PC-9 (cell line): ENCODE measurements at regions not wholly inside any gene's neighbourhood (a gene's known extent, or its start where the extent isn't known, plus 50 kb on each side); places are given as distances from the start of the nearest gene placed in this dataset.

Experiments
- EZH2 ChIP-seq: fragments of 200-600 bp; sonication (generic); IDR thresholded peaks from 2 replicates; pipeline ENCODE4 v1.8.0; 2017; ENCODE audit warnings: antibody characterized with exemption, low read depth
- TF ChIP-seq, protein P1 (sequence below): fragments of 200-600 bp; sonication (generic); conservative IDR thresholded peaks from 2 replicates; pipeline ENCODE4 v1.6.1; 2017; ENCODE audit warnings: mixed run types, antibody characterized with exemption, mild to moderate bottlenecking, moderate library complexity

DNA sequence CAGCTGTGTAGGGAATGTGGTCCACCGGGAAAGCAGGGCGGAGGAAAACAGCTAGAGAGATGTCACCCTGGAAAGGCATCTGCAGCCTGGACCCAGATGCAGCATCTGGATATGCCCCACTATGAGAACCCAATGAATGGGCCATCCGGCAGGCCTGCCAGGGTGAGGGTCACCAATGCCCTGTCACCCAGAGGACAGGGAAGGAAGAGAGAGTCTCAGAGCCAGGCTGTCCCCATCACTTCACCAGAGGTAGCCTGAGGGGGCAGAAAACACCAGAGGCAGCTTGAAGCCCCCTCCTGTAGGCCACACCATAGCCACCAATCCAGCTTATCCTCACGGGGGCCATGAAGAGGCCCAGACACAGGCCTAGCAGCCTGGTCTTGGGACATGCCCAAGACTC, 118.8 kb downstream of the TUBA3C start:
- TF ChIP-seq, protein P1, sequence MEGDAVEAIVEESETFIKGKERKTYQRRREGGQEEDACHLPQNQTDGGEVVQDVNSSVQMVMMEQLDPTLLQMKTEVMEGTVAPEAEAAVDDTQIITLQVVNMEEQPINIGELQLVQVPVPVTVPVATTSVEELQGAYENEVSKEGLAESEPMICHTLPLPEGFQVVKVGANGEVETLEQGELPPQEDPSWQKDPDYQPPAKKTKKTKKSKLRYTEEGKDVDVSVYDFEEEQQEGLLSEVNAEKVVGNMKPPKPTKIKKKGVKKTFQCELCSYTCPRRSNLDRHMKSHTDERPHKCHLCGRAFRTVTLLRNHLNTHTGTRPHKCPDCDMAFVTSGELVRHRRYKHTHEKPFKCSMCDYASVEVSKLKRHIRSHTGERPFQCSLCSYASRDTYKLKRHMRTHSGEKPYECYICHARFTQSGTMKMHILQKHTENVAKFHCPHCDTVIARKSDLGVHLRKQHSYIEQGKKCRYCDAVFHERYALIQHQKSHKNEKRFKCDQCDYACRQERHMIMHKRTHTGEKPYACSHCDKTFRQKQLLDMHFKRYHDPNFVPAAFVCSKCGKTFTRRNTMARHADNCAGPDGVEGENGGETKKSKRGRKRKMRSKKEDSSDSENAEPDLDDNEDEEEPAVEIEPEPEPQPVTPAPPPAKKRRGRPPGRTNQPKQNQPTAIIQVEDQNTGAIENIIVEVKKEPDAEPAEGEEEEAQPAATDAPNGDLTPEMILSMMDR: no peak
- TF ChIP-seq EZH2: no peak
